GM19455 (cell line): ENCODE measurements at regions not wholly inside any gene's neighbourhood (a gene's known extent, or its start where the extent isn't known, plus 50 kb on each side); places are given as distances from the start of the nearest gene placed in this dataset.

Experiments used
- ATAC-seq: cut with Tn5 transposase; IDR thresholded peaks from one replicate; pipeline ENCODE4 v1.9.1; 2021; ENCODE audit not compliant: unreplicated experiment

DNA sequence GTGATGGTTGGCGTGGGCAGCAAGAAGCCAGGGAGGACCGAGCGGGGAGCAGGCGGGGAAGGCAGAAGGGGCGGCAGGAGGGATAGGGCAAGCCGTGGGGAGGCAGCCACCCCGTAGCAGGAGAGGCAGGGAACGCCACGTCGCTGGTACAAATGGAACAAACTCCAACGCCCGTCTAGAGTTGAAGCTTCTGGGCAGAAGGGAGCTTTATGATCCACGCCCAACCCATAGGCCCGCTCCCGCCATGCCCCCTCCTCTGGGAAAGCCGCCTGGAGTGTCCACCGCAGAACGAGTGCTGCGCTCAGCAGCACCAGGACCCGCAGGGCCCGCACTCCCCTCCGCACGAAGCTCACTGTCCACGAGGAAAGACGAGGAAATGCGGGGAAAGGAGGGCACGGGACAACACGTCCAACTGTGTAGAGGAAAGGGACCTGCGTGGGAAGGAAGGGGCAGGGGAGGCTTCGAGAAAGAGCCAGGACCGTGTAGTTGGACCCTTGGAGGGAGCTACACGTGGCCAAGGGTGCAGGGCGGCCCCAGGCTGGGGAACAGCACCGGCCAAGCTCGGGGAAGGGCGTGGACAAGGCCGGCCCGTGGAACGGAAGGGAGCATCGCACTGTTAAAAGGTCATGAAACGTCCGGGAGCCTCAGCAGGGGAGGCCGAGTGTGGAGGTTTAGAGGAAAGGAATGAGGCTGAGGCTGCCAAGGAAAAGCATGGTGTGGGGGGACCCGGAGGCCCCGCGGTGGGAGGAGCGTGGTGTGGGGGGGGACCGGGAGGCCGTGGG is 204.0 kb downstream of the DLL1 start:
- no peak for ATAC-seq

DNA sequence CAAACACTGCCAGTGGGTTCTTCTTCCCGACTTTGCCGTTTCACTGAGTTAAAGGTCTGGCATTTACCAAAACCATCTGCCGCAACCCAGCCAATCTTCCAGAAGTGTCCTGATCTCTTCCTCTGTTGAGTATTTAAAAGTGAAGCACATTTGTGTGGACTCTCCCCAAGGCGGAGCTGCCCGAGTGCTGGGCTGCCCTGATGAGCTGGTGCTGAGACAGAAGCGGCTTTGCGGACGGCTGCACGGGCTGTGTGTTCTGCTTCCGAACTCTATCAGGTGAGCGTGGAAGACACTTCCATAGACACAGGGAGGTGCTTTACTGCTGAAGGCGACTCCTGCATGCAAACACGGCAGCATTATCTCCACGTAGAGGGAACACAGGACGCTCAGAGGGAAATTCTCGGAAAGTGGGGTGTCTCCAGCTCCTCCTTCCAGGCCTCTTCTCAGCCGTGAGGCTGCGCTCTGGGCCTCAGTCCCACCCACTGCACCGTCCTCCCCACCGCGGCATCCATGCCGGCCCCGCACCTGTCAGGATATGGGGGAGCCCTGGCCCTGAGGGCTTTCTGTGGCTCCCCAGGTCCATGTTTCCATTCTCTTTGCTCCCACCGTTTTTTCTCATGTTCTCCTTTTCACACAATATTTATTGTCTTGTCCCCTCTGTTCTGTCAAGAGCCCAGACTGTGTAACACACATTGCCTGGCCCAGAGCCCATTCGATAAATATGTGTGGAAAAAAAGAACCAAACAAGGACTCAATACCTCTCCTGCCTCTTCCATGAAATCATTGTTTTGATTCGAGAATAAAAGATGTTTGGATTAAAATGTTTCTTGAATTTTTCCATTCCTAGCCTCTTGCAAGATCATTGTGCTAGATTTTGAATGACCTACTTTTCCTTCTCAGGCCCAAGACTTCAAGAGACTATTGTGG is 205.1 kb downstream of the DLL1 start:
- no peak for ATAC-seq

DNA sequence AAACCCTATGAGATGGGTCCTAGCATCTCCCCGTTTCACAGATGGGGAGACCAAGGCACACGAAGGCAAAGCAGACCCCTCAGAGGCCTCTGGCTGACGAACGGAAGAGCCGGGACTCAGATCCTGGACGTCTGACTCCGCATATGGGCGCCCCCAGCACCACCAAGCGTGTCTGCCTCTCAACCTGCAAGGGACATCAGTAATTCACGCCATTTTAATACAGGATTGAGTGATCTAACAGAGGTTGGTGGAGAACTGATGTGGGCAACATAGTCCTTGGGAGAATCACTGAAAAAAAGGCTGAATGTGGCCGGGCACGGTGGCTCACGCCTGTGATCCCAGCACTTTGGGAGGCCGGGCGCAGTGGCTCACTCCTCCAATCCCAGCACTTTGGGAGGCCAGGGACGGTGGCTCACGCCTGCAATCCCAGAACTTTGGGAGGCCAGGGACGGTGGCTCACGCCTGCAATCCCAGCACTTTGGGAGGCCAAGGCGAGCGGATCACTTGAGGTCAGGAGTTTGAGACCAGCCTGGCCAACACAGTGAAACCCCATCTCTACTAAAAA is 206.6 kb downstream of the DLL1 start:
- no peak for ATAC-seq

DNA sequence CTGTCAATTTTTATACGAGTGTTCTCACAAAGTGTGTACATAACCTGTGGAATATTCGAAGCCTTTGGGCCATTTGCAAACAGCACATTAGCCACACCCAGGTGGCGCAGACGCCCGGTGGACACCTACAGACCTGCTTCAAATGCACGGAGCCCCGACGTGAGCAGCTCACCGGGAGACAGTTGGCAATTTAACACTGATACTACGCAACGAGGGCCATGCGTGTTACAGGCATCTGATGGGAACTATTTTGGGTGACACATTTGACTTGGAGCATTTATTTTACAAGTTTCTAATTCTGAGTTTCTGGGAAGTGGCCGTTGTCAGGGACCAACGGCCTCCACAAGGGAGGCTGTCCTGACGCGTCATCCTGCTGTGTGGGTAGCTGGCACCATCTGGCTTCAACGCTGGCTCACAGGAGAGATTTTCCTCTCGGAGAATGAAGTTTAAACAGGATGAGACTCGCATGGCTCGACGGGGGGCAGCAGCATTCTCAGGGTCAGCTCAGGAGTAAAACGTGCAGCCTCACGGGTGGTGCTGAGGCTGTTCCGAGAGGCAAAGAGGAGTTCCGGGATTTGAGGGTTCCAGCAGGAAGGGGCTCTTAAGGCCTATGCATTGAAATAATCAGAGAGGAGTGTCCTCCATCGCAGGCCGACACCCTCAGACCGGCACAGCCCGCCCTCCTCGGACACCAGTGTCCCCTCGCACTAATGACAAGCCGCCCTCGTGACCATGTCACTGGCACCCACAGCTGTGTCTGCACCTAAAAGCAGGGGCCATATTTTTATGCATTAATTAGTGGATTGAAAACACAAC is 207.4 kb downstream of the DLL1 start:
- no peak for ATAC-seq

DNA sequence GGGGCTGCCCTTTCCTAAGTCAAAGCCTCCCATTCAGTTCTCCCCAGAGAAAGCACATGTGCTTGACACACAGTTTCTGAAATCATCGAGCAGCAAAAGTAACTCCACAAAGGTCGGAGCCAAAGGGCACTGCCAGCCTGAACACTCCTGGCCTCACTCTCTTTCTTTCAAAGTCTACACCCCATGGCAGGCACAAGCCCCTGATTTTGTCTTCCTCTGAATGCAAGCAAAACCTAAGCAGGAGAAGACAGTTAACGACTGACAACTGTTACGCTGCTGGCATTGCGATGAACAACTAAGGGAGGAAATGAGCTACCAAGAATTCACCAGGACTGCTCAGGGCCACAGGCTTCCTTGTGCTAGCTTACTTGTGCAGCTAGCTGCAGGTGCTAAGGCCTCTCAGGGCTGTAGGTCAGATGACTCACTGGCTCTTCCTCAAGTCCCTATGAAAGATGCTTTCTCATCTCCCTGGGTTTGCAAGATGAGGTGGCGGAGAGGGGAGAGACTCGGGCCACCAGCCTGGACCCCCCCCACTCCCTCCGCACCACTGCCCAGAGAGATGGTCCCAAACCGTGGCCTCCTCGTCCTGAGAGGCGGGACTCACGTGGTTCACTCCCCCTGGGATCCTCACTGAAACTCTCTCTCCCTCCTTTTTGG is 208.2 kb downstream of the DLL1 start:
- ATAC-seq, result no peak

DNA sequence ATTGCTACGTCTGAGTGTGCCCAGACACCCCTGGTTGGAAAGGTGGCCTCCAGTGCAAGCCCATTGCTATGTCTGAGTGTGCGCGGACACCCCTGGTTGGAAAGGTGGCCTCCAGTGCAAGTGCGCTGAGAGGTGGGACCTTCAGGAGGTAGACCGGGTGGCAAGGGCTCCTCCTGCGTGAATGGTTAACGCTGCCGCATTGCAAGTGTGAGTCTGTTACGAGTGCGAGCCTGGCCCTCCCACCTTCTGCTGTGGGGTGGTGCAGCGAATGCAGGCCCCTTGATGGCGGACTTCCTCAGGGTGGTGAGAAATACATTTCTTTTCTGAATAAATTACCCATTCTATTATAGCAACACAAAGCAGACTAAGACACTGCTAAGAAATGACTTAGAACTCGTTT is 208.8 kb downstream of the DLL1 start:
- ATAC-seq, result no peak

DNA sequence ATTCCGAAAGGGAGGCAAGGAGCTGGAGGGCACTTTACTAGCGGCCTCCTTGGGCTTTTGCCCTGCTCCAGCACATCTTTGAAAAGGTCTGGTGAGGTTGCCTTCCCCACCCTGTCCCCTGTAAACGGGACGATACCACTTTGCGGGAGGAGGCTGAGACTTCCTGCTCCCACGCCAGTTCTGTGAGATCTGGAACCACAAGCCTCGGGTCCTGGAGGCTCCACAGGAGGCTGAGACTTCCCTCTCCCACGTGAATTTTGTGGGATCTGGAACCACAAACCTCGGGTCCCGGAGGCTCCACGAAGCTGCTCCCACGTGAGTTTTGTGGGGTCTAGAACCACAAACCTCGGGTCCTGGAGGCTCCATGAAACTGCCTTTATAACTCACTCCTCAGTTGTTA is 209.3 kb downstream of the DLL1 start:
- no peak for ATAC-seq

DNA sequence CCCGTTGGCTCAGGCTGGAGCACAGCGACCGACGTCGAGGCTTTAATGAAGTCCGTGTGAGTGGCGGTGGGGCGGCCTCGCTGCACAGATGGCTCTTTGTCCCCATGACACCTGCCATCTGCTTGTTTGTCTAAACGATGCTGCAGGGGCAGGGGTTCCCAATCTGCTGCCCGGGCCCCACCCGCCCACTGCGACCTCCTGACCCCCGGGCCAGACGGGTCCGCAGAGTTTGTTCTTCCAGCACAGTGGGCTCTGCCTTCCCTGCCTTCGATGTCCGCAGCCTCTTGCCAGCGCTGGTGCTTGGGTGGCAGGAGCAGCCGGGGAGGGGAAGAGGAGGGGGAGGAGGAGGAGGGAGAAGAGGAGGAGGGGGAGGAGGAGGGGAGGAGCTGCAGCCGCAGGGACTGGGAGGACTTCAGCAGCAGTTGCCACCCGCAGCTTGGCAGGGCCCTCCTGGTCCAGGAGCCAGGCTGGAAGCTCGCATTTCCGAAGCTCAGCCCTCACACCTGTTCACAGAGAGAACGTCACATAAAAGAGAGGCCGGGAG is 210.0 kb downstream of the DLL1 start:
- ATAC-seq, result no peak

DNA sequence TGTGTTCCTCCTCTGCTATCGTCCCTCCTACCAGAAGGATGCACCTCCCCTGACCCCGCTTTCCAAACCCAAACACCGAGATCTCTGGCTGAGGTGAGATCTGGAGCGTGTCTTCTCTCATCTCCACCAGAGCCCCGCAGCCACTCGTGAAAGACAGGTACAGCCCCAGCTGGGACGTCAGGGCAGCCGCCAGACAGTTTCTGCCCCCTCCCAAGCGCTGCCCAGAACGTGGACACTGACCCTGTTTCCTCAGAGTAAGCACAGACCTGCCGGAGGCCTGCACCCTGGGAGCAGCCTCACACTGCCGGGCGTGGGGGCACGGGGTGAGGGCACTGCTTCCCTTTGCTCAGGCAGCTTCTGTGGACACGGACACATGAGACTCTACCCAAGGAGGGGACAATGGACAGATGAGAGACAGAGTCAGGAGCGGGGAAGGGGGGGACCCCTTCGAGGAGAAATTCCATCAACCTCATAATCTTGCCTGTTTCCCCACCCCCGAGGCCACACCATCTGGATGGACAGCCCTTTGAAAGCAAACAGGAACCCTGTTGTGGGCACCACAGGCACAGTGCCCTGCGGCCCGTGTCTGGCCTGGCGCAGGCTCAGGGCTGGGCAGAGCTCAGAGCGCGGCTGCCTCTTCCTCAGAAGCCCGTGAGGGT is 210.6 kb downstream of the DLL1 start:
- ATAC-seq, result no peak

DNA sequence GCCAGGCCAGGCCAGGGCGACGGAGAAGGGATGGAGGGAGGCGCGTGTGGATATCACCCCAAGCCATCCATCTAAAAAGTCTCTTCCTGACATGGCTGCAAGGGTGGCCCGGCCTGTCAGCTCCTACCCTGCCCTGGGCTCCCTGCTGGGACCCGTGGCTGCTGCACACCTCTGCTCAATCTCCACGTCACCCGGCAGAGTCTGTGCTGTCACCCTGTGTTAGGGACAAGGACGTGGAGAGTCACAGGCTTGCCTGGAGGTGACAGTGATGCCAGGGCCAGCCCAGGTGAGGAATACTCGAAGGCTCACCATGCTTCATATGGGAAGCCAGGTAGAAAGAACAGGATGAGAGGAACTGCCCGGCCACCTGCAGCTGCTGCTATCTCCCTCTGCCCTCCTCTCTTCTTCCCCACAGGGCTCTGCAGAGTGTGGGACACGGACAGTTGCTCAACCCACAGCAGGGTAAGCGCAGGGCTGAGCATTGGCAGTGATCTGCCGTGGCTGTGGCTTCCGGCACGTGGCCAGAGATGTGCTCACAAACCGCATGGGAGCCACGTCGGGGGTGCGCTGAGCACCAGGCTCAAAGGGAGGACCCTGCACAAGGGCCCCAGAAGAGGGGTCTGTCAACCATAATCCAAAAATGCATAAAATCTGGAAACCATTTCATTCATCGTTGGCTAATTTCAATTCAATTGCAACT is 214.3 kb downstream of the DLL1 start:
- ATAC-seq, result no peak

DNA sequence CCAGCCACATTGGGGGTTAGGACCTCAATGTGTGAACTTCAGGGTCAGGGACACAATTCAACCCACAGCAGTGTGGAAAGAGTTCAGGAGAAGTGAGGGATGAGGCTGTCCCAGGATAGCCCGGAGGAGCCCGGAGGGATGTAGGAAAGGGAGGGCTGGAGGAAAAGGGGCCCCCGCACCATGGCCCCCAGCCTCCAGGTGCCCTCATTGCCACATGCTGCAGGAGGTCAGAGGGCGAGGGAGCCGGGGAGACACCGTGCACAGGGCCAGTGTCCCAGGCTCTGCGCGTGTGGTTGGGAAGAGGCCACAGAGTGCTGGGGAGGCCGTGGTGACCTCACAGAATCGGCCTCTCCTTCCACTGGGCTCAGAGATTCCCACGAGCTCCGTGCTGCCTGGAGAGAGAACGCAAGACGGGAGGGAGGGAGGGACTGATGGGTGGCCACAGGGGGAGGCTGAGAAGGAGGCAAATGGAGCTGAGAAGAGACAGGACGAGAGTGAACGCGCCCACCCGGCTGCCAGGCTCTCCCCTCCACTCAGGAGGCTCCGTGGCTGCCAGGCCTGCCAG is 215.1 kb downstream of the DLL1 start:
- no peak for ATAC-seq

DNA sequence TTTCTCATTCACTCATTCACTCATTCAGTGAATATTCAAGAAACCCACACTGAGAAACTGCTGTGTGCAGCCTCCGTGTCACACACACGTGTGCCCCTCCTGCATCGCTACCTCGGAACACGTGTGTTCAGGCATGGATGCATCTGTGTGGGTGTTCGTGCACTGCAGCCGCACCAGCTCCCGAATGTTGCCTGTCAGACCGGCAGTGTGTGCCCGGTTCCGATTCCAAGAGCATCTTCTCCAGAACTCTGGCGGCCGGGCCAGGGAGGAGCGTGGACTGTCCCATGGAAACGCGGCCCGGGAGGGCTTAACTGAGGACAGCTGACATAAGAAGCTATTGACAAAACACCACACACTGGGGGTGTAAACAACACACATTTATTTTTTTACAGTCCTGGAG is 216.0 kb downstream of the DLL1 start:
- ATAC-seq, result no peak

DNA sequence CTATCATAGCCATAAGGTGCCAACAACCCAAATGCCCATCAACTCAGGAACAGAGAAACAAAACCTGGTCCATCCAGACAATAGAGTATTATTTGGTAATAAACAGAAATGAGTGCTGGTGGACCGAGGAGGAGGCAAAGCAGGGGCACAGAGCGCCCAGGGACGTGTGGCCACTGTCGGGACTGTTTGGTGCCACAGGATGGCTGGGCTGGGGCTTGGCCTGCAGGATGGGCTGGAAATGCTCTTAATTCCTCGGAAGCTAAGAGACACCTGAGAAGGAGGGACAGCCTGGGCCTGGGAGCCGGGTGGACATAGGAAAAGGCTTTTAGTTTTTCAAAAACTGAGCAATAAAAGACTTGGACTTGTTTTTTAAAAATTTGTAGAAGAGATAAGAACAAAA is 216.4 kb downstream of the DLL1 start:
- no peak for ATAC-seq

DNA sequence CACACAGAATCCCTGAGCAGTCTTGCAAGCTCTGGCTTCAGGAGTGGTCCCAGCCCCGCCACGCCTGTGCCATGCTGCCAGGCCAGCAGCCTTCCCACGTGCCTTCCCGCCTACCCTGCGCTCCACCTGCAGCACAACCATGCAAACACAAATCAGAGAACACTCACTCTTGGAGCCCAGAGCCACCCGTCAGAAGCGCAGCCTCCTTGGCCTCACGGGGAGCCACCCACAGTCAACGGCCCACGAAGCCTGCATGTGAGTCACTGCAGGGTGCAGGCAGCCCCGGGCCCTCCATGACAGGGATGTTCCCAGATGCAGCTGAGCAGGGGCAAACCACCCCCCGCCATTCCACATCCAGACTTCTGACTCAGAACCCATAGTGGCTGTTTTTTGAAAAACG is 217.0 kb downstream of the DLL1 start:
- no peak for ATAC-seq

DNA sequence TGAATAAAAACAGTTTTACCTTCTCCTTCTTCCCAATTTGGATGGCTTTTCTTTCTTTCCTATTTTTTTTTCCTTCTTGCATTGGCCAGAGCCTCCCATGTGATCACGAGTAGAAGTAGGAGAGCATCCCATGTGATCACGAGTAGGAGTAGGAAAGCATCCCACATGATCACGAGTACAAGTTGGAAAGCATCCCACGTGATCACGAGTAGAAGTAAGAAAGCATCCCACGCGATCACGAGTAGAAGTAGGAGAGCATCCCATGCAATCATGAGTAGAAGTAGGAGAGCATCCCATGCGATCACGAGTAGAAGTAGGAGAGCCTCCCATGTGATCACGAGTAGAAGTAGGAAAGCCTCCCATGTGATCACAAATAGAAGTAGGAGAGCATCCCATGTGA is 218.6 kb downstream of the DLL1 start:
- no peak for ATAC-seq

DNA sequence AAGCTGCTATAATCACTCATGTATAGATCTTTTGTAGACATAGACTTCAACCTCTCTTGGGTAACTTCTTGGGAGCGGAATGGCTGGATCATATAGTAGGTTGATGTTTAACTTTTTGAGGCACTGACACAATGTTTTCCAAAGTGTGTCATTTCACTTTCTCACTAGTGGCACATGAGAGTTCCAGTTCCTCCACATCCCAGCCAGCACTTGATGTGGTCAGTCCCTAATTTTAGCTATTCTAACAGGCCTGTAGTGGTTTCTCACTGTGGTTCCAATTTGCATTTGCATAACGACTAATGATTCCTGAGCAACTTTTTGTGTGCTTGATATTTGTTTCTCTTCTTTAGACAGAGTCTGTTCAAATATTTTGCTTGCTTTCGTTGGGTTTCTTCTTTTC is 221.3 kb downstream of the DLL1 start:
- no peak for ATAC-seq

DNA sequence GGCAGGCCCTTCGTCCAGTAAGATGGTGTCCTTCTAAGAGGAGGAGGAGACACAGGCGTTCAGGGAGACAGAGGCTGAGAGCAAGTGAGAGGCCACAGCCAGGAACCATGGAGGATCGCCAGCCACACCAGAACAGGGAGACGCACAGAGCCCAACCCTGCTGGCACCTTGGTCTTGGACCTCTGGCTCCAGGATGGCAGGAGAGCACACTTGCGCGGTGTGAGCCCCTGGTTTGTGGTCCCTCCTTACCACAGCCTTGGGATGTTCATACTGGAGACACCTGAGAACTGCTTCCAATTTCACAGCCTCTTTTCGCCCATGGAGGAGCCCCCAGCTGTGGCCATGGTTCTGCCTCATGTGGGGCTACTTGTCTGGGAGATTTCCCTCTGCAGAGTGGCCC is 222.4 kb downstream of the DLL1 start:
- no peak for ATAC-seq

DNA sequence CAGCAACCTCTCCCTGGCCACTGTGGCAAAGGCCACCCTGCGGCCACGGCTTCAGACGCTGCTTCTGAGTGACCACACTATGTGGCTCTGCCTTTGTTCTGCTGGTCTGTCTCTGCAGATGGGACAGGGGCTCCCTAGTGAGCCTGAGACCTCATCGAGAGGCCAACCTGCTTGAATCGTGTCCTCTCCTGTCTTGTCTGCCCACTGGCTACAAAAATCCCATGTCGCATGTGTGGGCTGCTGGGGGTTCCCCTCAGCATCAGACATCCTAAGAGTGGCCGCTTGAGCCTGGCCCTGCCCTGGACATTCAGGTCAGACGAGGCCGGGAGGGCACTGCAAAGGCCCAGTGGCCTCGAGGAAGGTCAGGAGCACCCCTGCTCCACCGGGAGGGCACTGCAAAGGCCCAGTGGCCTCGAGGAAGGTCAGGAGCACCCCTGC is 222.9 kb downstream of the DLL1 start:
- ATAC-seq, result no peak

DNA sequence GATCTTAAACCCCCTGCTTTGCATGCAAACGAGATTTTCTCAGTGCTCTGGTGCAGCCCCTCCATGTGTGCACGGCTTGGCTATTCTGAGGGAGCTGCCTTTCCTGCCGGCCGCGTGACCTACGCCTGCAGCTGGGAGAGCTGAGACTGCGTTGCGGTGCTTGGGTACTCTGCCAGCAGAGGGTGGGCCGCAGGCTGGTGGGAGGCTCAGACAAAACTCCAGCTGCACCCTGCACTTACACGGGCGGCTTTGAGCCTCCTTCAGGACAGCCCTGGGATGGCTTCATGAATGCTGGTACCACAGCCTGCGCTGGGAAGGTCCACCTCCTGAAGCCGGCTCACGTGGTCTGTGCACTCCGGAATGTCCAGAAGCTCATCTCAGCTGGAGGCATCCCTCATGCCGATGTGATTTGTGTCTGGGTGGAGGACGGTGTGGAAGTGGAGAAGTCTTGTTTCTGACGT is 223.7 kb downstream of the DLL1 start:
- ATAC-seq, result no peak
